GM18520 (cell line): ENCODE measurements at regions not wholly inside any gene's neighbourhood (a gene's known extent, or its start where the extent isn't known, plus 50 kb on each side); places are given as distances from the start of the nearest gene placed in this dataset.
A peak's percentile ranks its signal among the peaks of the same experiment; 100 is the strongest.
"Not testable (repeated sequence)": the region's sequence is repeated elsewhere in the genome, so short reads cannot be mapped to it uniquely, and the experiment has no call there.

ENCODE experiments used
- ATAC-seq: cut with Tn5 transposase; IDR thresholded peaks from one replicate; pipeline ENCODE4 v1.9.1; 2021; ENCODE audit not compliant: unreplicated experiment

DNA sequence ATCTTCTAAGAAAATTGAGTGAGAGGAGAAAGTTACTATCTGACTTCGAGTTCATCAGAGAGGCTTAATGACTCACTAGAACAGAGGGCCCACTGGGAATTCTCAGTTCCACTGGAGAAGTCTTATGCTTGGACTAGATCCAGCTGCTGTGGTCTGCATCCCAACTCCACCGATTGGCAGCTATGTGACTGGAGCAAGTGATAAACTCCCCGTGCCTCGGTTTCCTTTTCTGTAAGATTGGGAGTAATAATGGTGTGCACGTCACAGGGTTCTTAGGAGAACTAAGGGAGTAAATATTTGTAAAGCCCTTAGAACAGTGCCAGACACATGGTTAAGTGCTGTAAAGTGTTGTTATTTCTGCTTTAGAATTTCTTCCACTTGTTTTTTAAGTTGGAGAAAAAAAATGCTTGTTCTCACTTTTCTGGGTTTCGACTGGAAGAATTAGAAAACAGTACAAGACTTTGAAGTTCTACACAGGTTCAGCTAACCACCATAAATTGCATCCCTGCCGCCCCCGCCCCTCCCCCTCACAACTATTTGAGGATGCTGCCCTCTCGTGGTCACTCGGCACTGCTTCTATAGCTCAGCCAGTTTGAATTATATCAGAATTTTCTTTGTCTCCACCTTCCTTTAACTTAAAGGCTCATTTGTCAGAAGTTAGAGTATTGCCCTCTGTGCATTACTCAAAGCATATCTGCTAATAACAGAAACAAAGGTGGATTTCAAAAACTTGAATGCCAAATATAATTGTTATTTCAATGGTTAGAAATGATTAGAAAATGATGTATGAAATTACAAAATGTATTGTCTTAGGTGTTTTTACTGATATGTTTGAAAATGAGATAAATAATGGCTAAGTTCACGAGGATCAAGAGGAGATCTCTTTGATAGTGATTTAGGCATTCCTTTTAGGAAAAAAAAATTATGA is 95.0 kb upstream of the IFNGR1 start:
- ATAC-seq: no peak

DNA sequence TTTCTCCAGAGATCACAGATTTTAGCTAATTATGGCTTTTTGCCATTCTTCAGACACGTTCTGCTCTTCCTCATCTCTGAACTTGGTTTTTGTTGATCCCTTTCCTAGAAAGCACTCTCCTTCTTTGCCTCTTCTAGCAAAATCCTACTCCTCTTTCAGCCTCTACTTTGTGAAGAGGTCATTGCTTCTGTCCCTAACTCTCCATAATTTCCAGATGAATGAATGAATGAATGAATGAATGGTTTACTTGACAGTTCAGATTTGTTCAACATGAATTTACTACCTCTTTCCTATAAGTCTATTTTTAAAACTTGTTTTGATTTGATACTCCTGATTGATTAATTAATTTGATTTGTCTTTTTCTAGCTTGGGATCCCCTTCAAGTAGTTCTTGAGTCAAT is 94.0 kb upstream of the IFNGR1 start:
- ATAC-seq: no peak

DNA sequence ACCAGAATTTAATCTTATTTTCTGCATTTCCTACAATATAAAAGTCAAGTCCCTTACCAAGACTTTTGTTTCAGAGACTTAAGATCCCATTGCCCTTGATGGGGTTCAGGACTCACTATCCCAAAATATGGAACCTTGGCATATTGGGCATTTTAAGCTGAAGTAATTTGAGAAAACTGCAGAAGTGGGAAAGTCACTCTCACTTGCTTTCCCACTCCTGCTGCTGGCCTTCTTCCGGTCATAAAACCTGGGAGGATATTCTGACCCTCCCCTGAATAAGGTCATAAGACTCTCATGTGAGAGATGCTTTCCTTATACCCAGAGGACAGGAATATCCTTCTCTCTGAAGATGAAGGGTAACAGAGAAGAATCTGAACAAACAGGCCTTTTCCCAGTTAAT is 92.8 kb upstream of the IFNGR1 start:
- no peak for ATAC-seq

DNA sequence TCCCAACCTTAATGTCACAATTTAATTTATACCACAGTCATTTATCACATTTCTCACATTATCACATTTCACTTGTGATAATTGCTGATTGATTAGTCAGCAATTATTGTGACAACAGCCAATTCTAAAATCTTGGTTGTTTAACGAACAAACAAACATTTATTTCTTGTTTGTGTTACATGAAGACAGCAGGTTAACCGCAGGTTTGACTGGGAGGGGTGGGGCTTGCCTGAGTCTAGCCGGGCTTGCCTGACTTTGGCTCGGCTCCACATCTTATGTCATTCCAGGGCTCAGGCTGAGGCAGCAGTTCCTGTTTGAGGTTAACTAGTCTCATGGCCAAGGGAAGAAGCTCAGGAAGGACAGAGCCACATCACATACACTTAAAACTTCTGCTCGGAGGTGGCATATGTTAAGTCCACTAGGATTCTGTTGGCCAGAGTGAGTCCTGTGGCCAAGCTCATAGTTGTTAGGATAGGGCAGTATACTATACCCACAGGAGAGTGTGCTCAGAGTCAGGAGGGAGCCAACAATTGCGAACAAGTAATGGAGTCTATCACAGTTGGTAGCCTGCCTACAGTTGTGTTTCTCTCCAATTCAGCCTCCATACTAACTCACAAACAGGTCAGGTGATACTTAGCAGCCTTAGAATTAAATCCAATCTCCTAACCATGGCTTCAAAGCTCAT is 90.0 kb upstream of the IFNGR1 start:
- ATAC-seq: no peak

DNA sequence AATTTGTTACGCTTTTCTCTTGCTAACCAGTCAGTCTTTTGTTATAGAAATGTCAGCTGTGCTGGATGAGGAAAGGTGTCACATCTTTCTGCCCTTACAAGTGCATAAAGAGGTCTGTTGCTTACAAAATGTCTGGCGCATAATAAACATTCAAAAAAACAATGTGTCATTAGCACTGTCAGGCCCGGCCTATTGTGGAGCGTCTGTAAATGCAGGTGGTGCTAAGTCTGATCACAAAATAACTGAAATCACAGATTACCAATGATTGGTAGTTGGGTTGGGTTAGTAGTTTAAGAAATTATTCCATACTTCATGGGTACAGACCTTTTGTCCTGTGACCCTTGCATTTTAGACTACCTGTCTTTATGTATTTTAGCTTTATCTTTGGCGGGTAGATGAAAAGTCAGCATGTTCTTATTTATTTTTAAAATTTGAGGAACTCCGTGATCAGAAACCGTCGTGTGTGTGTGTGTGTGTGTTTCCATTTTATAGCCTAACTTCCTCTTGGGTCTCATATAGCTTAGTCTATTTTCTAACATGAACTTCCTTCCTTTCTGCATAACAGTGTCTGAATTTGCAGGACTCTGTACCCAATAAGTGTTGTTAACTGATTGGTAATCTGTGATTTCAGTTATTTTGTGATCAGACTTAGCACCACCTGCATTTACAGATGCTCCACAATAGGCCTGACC is 88.1 kb upstream of the IFNGR1 start:
- no peak for ATAC-seq

DNA sequence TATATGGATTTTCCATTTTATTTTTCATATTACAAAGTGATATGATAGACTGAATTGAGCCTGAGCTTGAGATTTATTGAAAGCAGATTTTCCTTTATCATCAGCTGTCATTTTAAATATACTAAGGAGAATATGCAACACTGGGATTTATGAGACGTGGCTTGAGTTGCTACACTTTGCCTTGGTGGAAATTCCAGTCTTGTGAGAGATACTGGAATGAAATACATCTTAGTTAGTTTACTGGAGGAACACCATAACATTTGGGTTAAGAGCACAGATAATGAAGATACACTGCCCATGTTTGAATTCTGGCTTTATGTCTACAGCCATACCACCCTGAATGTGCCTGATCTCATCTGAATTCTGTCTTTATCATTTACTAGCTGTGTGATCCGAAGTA is 86.5 kb upstream of the IFNGR1 start:
- no peak for ATAC-seq

DNA sequence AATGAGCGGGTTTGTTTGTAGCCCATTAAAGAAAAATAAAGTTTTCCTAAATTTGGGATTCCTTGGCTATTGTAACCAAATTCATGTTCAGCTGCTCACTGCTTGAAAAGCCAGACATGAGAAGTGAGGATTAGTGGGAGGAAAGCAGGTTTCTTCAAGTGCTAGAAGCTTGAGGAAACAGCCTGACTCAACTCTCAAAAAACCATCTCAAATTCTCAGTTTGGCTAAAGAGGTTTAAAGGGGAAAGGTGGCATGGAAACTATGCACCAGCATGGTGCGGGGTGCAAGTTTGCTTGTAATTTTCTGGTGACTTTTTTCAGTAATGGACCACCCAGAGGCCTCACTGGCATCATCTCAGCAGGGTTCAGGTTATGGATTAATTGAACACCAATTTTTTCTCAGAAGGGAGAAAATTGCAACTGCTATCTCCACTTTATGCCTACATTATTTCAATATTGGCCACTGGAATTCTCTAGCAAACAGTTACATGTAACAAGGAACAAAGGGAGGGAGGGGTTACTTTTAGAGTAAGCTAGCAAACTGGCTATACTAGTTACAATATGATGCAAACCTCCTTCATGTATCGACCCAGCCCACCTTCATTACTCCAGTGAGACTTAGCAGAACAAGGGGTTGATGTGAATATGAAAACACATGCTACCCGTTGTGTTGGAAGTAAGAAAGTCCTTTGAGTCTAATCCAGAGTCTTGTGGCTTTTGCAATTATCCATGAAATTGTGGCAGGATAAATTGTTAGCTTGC is 85.0 kb upstream of the IFNGR1 start:
- no peak for ATAC-seq

DNA sequence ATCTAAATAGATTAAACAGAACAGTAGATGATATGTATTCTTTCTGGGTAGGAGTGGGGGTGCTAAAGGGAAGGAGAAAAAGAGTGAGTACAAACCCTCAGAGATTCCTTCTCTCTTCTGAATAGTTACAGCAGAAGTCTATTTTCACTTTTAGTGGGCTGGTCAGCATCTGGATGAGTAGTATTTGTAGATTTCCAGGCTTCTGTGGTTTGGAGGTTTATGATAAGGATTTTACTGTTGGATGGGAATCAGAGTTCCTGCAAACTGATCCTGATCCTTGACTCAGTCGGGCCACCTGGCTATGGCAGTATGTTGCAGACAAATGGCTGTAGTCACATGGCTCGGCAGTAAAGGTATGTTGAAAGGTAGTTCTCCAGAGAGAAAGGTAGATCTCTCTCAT is 84.3 kb upstream of the IFNGR1 start:
- ATAC-seq: no peak

DNA sequence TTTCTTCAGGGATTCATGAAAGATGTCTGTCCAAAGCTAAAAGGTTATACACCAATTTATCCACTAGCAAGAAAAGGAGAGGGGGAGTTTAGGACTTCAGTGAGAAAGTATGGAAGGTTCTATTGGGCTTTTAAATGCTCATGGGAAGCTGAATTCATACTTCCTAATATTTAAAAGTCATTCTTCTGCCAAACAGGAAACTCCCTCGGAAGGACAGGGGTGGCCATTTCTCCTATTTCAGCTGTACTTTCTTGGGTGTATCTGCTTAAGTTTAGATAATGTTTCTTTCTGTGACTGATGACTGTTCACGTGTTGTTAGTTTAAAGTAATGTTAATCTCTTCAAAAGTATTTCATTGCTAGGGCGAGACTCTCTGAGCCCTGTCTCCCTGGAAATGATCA is 80.5 kb upstream of the IFNGR1 start:
- ATAC-seq: no peak

DNA sequence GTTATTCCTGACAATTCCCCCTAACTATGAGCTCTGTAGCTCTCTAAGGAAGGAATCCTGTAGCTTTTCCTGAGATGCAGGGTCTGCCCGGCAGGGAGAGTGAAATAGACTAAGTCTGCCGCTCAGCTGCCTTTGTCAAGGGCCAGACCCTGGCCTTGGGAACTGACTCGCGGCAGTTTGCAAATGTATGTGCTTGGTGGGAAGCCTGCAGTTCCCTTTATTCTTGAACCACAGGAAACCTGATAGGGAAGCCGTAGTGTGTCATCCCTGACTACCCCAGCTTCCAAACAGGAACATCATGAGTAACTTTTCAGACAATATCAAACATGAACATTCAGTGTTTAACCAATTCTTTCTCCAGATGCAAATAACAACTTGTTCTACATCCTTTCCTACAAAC is 78.7 kb upstream of the IFNGR1 start:
- ATAC-seq: no peak

DNA sequence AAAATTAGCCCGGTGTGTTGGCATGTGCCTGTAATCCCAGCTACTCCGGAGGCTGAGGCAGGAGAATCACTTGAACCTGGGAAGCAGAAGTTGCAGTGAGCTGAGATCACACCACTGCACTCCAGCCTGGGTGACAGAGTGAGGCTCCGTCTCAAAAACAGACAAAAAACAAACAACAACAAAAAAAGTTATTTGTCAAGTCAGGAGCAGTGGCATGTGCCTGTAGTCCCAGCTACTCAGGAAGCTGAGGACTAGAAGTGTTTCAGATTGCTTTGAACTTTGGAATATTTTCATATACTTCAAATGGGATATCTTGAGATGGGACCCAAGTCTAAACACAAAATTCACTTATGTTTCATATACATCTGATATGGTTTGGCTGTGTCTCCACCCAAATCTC is 73.1 kb upstream of the IFNGR1 start:
- ATAC-seq: not testable (repeated sequence)

DNA sequence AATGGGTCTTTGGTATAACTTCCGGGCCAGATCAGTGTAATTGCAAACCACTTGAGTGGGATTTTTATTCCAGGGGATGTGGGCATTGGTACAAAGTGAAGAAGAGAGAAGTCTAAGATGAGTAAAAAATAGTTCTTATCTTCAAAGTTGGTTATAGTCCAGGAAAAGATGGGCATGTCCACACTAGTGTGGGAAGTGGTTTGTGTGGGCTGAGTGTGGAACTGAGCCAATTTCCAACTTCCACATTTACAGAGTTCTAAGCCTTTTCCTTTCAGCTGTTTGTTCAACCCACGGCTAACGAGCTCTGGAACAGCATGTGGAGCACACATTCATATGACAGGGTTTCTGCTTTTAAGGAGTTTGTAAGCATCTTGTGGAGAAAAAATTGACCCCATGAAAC is 72.3 kb upstream of the IFNGR1 start:
- no peak for ATAC-seq

DNA sequence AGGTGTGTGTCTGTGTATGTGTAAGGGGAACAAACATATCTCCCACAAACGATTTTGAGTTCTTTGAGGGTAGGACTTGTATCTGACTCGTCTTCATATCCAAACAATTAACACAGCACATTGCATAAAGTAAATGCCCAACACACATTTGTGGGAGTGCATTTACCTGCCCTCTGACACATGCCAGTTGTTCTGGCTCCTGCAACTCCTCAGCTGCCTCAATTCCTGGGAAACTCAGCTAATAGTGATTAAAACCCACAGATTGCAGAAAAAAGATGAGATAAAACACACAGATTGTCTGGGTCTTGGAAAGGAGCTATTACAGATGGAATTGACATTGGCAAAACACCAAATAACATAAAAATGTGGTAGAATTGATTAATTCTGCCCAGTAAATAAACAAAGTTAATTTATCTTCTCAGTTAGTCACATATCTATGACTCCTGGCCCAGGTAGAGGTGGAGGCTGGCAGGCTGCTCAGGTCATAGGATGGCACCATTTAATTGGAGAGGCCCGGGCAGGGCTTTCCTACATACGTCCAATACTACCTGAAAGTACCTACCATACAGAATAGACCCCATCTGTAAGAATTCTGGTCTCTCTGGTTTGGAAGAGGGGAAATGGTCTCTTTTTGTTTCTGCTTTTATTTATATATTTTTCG is 71.5 kb upstream of the IFNGR1 start:
- no peak for ATAC-seq

DNA sequence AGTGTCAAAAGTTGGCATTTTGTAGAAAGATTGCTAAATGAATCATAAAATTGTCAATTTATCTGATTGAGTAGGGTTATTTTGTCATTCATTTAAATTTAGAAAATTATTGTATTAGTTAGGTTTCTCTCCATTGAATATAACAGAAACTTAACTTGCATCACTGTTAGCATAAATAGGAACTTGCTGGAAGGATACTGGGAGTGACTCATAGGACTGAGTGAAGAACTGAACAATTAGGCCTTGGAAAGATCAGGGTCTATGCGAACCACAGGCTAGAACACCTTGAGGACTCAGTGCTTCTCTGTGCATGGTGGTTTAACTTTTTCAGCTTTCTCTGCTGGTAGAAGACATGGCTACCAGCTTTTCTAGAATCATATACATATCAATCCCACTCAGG is 67.7 kb upstream of the IFNGR1 start:
- ATAC-seq: no peak

DNA sequence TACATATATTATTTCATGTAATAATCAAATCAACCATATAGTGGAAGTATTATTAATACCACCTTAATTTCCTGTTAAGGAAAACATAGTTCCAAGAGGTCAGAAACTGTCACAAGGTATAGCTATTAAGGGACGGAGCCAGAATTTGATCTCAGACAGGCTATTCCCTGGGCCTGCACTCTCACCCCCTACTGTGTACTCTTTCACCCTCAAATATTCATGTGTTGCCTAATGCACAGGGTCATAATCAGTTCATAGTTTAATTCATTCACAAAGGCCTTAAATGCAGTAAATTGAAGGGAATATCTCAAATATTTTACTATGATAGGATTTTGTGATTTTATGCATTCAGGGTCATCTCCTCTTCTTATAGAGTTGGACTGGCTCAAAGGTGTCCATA is 67.2 kb upstream of the IFNGR1 start:
- no peak for ATAC-seq

DNA sequence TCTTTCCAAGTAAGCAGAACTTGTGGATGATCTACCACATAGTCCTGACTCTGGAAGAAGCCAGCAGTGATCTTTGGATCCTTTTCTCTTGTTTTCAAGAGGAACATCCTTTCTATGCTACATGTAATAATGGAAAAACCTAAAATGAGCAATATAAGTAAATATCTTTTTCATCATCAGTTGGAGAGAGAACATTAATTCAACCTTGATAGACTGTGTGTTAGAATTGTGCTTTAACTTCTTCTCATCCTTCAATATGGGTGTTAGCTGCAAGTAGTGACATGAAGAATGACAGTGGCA is 65.6 kb upstream of the IFNGR1 start:
- ATAC-seq: no peak

DNA sequence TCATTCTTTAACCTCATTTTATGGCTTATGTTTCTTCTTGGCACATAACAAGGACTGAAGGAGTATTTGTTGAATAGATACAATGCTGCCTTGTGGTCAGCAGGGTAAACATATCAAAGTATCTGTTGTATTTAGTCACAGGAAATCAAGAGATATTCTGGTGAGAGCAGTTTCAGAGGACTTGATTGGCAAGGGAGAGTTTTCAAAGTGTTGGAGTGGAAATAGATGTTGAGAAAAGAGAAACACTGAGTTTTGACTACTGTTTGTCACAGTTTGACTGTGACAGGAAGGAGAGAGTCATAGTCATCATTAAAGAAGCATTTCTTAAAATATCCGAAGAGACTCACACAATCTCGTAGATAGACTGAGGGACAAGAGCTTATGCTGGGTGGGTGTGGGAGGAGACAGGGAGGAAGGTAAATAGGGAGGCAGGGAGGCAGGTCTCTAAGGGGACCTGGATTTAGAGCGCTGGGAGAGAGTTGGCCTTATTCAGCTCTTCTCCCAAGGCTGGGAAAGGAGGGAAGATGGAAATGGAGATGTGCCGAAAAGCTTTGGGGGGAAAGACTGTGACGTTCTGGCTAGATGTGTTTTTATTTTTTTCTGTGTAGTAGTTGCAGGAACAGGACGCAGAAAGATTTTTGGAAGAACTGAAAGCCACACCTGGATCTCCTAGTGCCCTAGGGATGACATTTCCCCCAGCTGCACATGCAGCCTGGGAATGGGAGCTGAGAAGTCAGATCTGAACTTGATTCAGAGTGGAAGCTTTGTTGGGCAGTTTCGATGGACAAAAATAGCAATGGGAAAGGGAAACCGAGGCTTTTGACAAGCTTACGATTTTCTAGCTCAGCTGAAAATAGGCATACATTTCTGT is 65.0 kb upstream of the IFNGR1 start:
- ATAC-seq: peak; percentile 75

DNA sequence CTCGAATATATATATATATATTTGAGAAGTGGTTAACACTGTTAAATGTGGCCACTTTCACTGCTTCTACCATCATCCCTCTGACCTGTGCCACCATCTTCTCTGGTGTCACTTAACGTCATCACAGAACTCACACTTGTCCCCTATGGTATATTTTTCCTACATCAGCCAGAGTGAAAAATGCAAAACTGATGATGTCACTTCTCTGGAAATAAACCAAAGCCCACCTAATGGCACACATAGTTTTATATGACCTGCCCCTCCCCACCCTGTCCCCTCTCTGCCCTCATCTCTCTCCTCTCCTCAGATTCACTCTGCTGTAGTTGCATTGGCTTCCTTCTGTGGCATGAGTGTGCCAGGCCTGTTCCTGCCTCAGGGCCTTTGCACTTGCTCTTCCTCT is 63.9 kb upstream of the IFNGR1 start:
- ATAC-seq: no peak

DNA sequence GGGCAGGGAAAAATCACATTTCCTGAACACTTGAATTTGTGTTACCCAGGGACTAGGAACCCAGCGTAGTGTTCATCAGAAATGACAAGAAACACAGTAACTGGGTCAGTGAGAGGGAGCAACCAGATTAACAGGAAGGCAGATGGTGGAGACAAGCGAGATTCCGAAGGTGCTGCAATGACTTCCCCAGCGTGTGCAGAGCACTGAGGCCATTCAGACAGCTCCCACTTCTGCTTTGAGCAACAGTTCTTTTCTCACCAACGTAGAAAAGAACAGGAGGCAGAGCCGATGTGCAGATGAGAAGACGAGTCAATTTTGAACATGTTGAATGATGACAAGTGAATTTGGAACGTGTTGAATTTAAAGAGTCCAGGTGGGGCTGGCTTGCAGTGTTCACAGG is 63.1 kb upstream of the IFNGR1 start:
- ATAC-seq: no peak

DNA sequence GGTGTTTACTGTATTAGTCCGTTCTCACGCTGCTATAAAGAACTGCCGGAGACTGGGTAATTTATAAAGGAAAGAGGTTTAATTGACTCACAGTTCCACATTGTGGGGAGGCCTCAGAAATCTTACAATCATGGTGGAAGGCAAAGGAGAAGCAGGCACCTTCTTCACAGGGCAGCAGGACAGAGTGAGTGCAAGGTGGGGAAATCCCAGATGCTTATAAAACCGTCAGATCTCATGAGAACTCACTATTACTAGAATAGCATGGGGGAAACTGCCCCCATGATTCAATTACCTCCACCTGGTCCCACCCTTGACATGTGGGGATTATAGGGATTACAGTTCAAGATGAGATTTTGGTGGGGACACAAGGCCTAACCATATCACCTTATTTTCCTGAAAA is 60.1 kb upstream of the IFNGR1 start:
- not testable (repeated sequence) for ATAC-seq
